ENCODE measurements at regions not wholly inside any gene's neighbourhood (a gene's known extent, or its start where the extent isn't known, plus 50 kb on each side); places are given as distances from the start of the nearest gene placed in this dataset.

GRCh38 chr11:129307162-129307561 lies 68.5 kb upstream of the BARX2 start:
- TF ChIP-seq, protein P1, sequence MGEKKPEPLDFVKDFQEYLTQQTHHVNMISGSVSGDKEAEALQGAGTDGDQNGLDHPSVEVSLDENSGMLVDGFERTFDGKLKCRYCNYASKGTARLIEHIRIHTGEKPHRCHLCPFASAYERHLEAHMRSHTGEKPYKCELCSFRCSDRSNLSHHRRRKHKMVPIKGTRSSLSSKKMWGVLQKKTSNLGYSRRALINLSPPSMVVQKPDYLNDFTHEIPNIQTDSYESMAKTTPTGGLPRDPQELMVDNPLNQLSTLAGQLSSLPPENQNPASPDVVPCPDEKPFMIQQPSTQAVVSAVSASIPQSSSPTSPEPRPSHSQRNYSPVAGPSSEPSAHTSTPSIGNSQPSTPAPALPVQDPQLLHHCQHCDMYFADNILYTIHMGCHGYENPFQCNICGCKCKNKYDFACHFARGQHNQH (CRISPR knock-in tag; IDR thresholded peaks at IDR 0.05), result no peak
- peak; percentile 96 for TF ChIP-seq ZNF12 (CRISPR knock-in tag; IDR thresholded peaks at IDR 0.05)
- no peaks in the 10 kb centered on the region for H4K20me1 ChIP-seq (ENCODE audit: insufficient read depth, low read length)
- H3K36me3 ChIP-seq (replicated peaks in 1 of 2; ENCODE audit: control insufficient read depth in 1 of 2, insufficient read depth in 2 of 2, low read length in 2 of 2), result no peaks in the 10 kb centered on the region
- WGBS (ENCODE audit: low lambda C conversion rate), result 46% methylated on average over 3 of the region's 3 CpGs
- no peak overlapping the region for H3K4me3 ChIP-seq (replicated peaks in 1 of 3; ENCODE audit: insufficient read depth in 1 of 3, low read depth in 2 of 3, low read length in 3 of 3)
- ATAC-seq, result no peak
- intact Hi-C loops (cut with micrococcal nuclease; ENCODE audit: unreplicated experiment) (no loop called here), in situ Hi-C loops (cut with HindIII; ENCODE audit: extremely low pct_ligation_motif_present, low pct_unique_long_range_greater_than_20kb) (no loop called here)
- no peaks in the 10 kb centered on the region for H3K79me2 ChIP-seq (ENCODE audit: insufficient read depth, low read length)
- H3K9me3 ChIP-seq (ENCODE audit: low read length), result no peaks in the 10 kb centered on the region
- no peaks in the 10 kb centered on the region for H3K27me3 ChIP-seq (ENCODE audit: control insufficient read depth in 1 of 2, insufficient read depth in 2 of 2, low read length in 2 of 2)
- no peak overlapping the region for H3K4me2 ChIP-seq (ENCODE audit: low read depth, low read length)
- no peak overlapping the region for H3K9ac ChIP-seq (ENCODE audit: insufficient read depth, low read depth, low read length)
- FAIRE-seq, result no peak
- DNase-seq (ENCODE audit: low spot score), result no peak
- no peak overlapping the region for H3K27ac ChIP-seq (ENCODE audit: extremely low read length, insufficient read depth, low read length)
- no peak overlapping the region for H2AFZ ChIP-seq (ENCODE audit: low read length)
- 0 out of 2 replicates have a peak, but pooled peaks cover 9% of the 10 kb centered on the region for H3K4me1 ChIP-seq (ENCODE audit: insufficient read depth, low read length)
- ChIA-PET POLR2A (no interaction called here), CTCF (ENCODE audit: low intra/inter-chr PET ratio, low total read pairs) (no interaction called here)
- no TSS peak for BruUV-seq (replicated peaks)

- H4K20me1 ChIP-seq (ENCODE audit: insufficient read depth, low read length), result no peaks in the 10 kb centered on the region
- intact Hi-C loops (cut with micrococcal nuclease; ENCODE audit: unreplicated experiment) (no loop called here), in situ Hi-C loops (cut with HindIII; ENCODE audit: extremely low pct_ligation_motif_present, low pct_unique_long_range_greater_than_20kb) (no loop called here)
- no peak overlapping the region for H3K9ac ChIP-seq (ENCODE audit: insufficient read depth, low read depth, low read length)
- no peaks in the 10 kb centered on the region for H3K9me3 ChIP-seq (ENCODE audit: low read length)
- WGBS (ENCODE audit: low lambda C conversion rate), result 19% methylated on average over 6 of the region's 6 CpGs
- no peak for DNase-seq (ENCODE audit: low spot score)
- no peaks in the 10 kb centered on the region for H3K27me3 ChIP-seq (ENCODE audit: control insufficient read depth in 1 of 2, insufficient read depth in 2 of 2, low read length in 2 of 2)
- POLR2A ChIA-PET, result no interaction called here
- no peaks in the 10 kb centered on the region for H3K36me3 ChIP-seq (replicated peaks in 1 of 2; ENCODE audit: control insufficient read depth in 1 of 2, insufficient read depth in 2 of 2, low read length in 2 of 2)
- no peaks in the 10 kb centered on the region for H3K4me1 ChIP-seq (ENCODE audit: insufficient read depth, low read length)
- BruUV-seq (replicated peaks), result no TSS peak
- FAIRE-seq, result no peak
- no peak overlapping the region for H3K4me2 ChIP-seq (ENCODE audit: low read depth, low read length)
- TF ChIP-seq MAFK (conservative IDR thresholded peaks at IDR 0.05 in 1 of 2, IDR thresholded peaks at IDR 0.05 in 1 of 2; ENCODE audit: low read length in 2 of 2), result peak in 1 of 2 experiments; percentile 16; a peak in 1 of 4 replicates
- TF ChIP-seq ZNF589 (CRISPR knock-in tag; conservative IDR thresholded peaks at IDR 0.05), result no peak
- no peaks in the 10 kb centered on the region for H3K79me2 ChIP-seq (ENCODE audit: insufficient read depth, low read length)
- CTCF ChIA-PET (ENCODE audit: low intra/inter-chr PET ratio, low total read pairs), result no interaction called here
- no peak overlapping the region for H3K27ac ChIP-seq (ENCODE audit: extremely low read length, insufficient read depth, low read length)
- no peak for ATAC-seq
- H2AFZ ChIP-seq (ENCODE audit: low read length), result no peak overlapping the region
- no peak overlapping the region for H3K4me3 ChIP-seq (replicated peaks in 1 of 3; ENCODE audit: insufficient read depth in 1 of 3, low read depth in 2 of 3, low read length in 3 of 3)
These were observed 73.1 kb upstream of the BARX2 start for GRCh38 chr11:129302386-129303101.

Measured in HepG2 (cell line).